ENCODE measurements at regions not wholly inside any gene's neighbourhood (a gene's known extent, or its start where the extent isn't known, plus 50 kb on each side); places are given as distances from the start of the nearest gene placed in this dataset.

- H3K4me2 ChIP-seq (ENCODE audit: low read length): no peak overlapping the region
- peaks cover 4% of the 10 kb centered on the region for H3K4me1 ChIP-seq (ENCODE audit: low read length)
- no peaks in the 10 kb centered on the region for H3K36me3 ChIP-seq (replicated peaks; ENCODE audit: low read depth, low read length)
- no peaks in the 10 kb centered on the region for H4K20me1 ChIP-seq (ENCODE audit: insufficient read depth, low read length)
- no peak overlapping the region for H3K9ac ChIP-seq (ENCODE audit: low read length)
- no peak overlapping the region for H3K4me3 ChIP-seq (ENCODE audit: low read length)
- H2AFZ ChIP-seq (ENCODE audit: low read depth, low read length): no peak overlapping the region
- no peaks in the 10 kb centered on the region for H3K79me2 ChIP-seq (ENCODE audit: low read length)
- no peaks in the 10 kb centered on the region for H3K9me3 ChIP-seq (ENCODE audit: insufficient read depth, low read length)
- peaks cover 29% of the 10 kb centered on the region for H3K27me3 ChIP-seq (ENCODE audit: low read depth, low read length)
- no peak for TF ChIP-seq CTCF (IDR thresholded peaks at IDR 0.05; ENCODE audit: low read depth, low read length)
- no peak for TF ChIP-seq EZH2phosphoT487 (IDR thresholded peaks at IDR 0.05; ENCODE audit: low read depth)
- H3K27ac ChIP-seq (ENCODE audit: low read length): no peak overlapping the region
These were observed 71.1 kb downstream of the METRNL start for GRCh38 chr17:83150369-83151055.

GRCh38 chr17:83151056-83151441, 71.6 kb downstream of the METRNL start:
- no peak overlapping the region for H2AFZ ChIP-seq (ENCODE audit: low read depth, low read length)
- H3K4me3 ChIP-seq (ENCODE audit: low read length): no peak overlapping the region
- H3K27ac ChIP-seq (ENCODE audit: low read length): no peak overlapping the region
- no peaks in the 10 kb centered on the region for H3K79me2 ChIP-seq (ENCODE audit: low read length)
- H3K9ac ChIP-seq (ENCODE audit: low read length): no peak overlapping the region
- TF ChIP-seq CTCF (IDR thresholded peaks at IDR 0.05; ENCODE audit: low read depth, low read length) (no peak), EZH2phosphoT487 (IDR thresholded peaks at IDR 0.05; ENCODE audit: low read depth) (no peak)
- no peaks in the 10 kb centered on the region for H3K9me3 ChIP-seq (ENCODE audit: insufficient read depth, low read length)
- no peaks in the 10 kb centered on the region for H4K20me1 ChIP-seq (ENCODE audit: insufficient read depth, low read length)
- H3K4me1 ChIP-seq (ENCODE audit: low read length): peaks cover 4% of the 10 kb centered on the region
- H3K4me2 ChIP-seq (ENCODE audit: low read length): no peak overlapping the region
- H3K27me3 ChIP-seq (ENCODE audit: low read depth, low read length): peaks cover 30% of the 10 kb centered on the region
- no peaks in the 10 kb centered on the region for H3K36me3 ChIP-seq (replicated peaks; ENCODE audit: low read depth, low read length)

GRCh38 chr17:83151442-83152226, 72.2 kb downstream of the METRNL start:
- Histone ChIP-seq H3K4me3 (ENCODE audit: low read length) (no peak overlapping the region), H3K79me2 (ENCODE audit: low read length) (no peaks in the 10 kb centered on the region)
- TF ChIP-seq CTCF (IDR thresholded peaks at IDR 0.05; ENCODE audit: low read depth, low read length) (no peak), EZH2phosphoT487 (IDR thresholded peaks at IDR 0.05; ENCODE audit: low read depth) (no peak)

GRCh38 chr17:83152227-83152744, 72.9 kb downstream of the METRNL start:
- Histone ChIP-seq H3K9me3 (ENCODE audit: insufficient read depth, low read length) (no peaks in the 10 kb centered on the region), H3K27me3 (ENCODE audit: low read depth, low read length) (peaks cover 18% of the 10 kb centered on the region), H2AFZ (ENCODE audit: low read depth, low read length) (no peak overlapping the region), H3K4me1 (ENCODE audit: low read length) (peaks cover 4% of the 10 kb centered on the region), H3K79me2 (ENCODE audit: low read length) (no peaks in the 10 kb centered on the region), H4K20me1 (ENCODE audit: insufficient read depth, low read length) (no peaks in the 10 kb centered on the region), H3K36me3 (replicated peaks; ENCODE audit: low read depth, low read length) (no peaks in the 10 kb centered on the region), H3K4me2 (ENCODE audit: low read length) (no peak overlapping the region), H3K4me3 (ENCODE audit: low read length) (no peak overlapping the region), H3K9ac (ENCODE audit: low read length) (no peak overlapping the region), H3K27ac (ENCODE audit: low read length) (no peak overlapping the region)
- TF ChIP-seq CTCF (IDR thresholded peaks at IDR 0.05; ENCODE audit: low read depth, low read length) (no peak), EZH2phosphoT487 (IDR thresholded peaks at IDR 0.05; ENCODE audit: low read depth) (no peak)

More at GRCh38 chr17:83151442-83152226, 72.2 kb downstream of the METRNL start:
- no peak overlapping the region for H3K27ac ChIP-seq (ENCODE audit: low read length)
- peaks cover 25% of the 10 kb centered on the region for H3K27me3 ChIP-seq (ENCODE audit: low read depth, low read length)
- no peaks in the 10 kb centered on the region for H3K9me3 ChIP-seq (ENCODE audit: insufficient read depth, low read length)
- H2AFZ ChIP-seq (ENCODE audit: low read depth, low read length): no peak overlapping the region
- H3K4me1 ChIP-seq (ENCODE audit: low read length): peaks cover 4% of the 10 kb centered on the region
- no peak overlapping the region for H3K4me2 ChIP-seq (ENCODE audit: low read length)
- no peak overlapping the region for H3K9ac ChIP-seq (ENCODE audit: low read length)
- H4K20me1 ChIP-seq (ENCODE audit: insufficient read depth, low read length): no peaks in the 10 kb centered on the region
- H3K36me3 ChIP-seq (replicated peaks; ENCODE audit: low read depth, low read length): no peaks in the 10 kb centered on the region

Data from OCI-LY3 (cell line).